GM18951 (cell line): ENCODE measurements at regions not wholly inside any gene's neighbourhood (a gene's known extent, or its start where the extent isn't known, plus 50 kb on each side); places are given as distances from the start of the nearest gene placed in this dataset.

Experiments
- POLR2A ChIP-seq: IDR thresholded peaks from 4 replicates; pipeline ENCODE4 v1.6.1; 2011; ENCODE audit warnings: mild to moderate bottlenecking; ENCODE audit not compliant: insufficient read length, insufficient read depth; ENCODE audit errors: extremely low read depth
- in situ Hi-C: fragments of 300-500 bp; cut with MboI; formaldehyde crosslinking; loops from one replicate; pipeline ENCODE4 v1.12.0; 2022; ENCODE audit warnings: low sequenced_read_pairs, mixed read lengths, inconsistent platforms; ENCODE audit not compliant: unreplicated experiment

GRCh38 chr20:60718743-60719480 is 533.1 kb upstream of the CDH4 start:
- no peak for TF ChIP-seq POLR2A
- in situ Hi-C loops = no loop called here

GRCh38 chr20:60725311-60725906 is 526.7 kb upstream of the CDH4 start:
- in situ Hi-C loops = no loop called here
- no peak for TF ChIP-seq POLR2A

- TF ChIP-seq POLR2A = no peak
Observed at GRCh38 chr20:60727425-60727824, 524.6 kb upstream of the CDH4 start.

GRCh38 chr20:60728705-60729104 is 523.4 kb upstream of the CDH4 start:
- TF ChIP-seq POLR2A = no peak

More at GRCh38 chr20:60727425-60727824, 524.6 kb upstream of the CDH4 start:
- in situ Hi-C loops = no loop called here

GRCh38 chr20:60729135-60729900 is 522.7 kb upstream of the CDH4 start:
- in situ Hi-C loops = no loop called here
- TF ChIP-seq POLR2A = no peak

More at GRCh38 chr20:60728705-60729104, 523.4 kb upstream of the CDH4 start:
- in situ Hi-C loops = no loop called here

GRCh38 chr20:60732322-60732721 is 519.7 kb upstream of the CDH4 start:
- in situ Hi-C loops = no loop called here
- no peak for TF ChIP-seq POLR2A

- in situ Hi-C loops = no loop called here
- TF ChIP-seq POLR2A = no peak
Observed at GRCh38 chr20:60748086-60748485, 504.0 kb upstream of the CDH4 start.

- TF ChIP-seq POLR2A = no peak
- in situ Hi-C loops = no loop called here
Observed at GRCh38 chr20:60749804-60750602, 502.1 kb upstream of the CDH4 start.

- TF ChIP-seq POLR2A = no peak
- in situ Hi-C loops = no loop called here
Observed at GRCh38 chr20:60750909-60751308, 501.2 kb upstream of the CDH4 start.

- in situ Hi-C loops = no loop called here
- TF ChIP-seq POLR2A = no peak
Observed at GRCh38 chr20:60751826-60752225, 500.2 kb upstream of the CDH4 start.

GRCh38 chr20:60752741-60753420 is 499.2 kb upstream of the CDH4 start:
- no peak for TF ChIP-seq POLR2A
- in situ Hi-C loops = no loop called here

- in situ Hi-C loops = no loop called here
Observed at GRCh38 chr20:60754856-60755255, 497.2 kb upstream of the CDH4 start.

More at GRCh38 chr20:60754856-60755255, 497.2 kb upstream of the CDH4 start:
- TF ChIP-seq POLR2A = no peak
